ENCODE measurements at regions not wholly inside any gene's neighbourhood (a gene's known extent, or its start where the extent isn't known, plus 50 kb on each side); places are given as distances from the start of the nearest gene placed in this dataset.

GRCh38 chr20:6450841-6451240, 316.6 kb upstream of the BMP2 start:
- no peak for DNase-seq (ENCODE audit: low read depth in 3 of 3, low spot score in 2 of 3)

DNA sequence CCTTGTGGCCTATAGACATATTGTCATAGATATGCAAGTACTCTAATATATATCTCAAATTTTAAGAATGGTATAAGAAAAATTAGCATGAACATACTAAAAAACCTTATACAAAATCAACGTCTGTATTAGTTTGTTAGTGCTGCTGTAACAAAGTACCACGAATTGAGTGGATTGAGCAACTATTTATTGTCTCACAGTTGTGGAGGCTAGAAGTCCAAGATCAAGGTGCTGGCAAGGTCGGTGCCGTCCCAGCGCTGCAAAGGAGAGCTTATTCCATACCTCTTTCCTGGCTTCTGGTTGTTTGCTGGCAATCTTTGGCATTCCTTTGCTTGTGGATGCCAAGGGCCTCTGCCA, 317.6 kb upstream of the FERMT1 start:
- no peak for DNase-seq (ENCODE audit: low read depth in 3 of 3, low spot score in 2 of 3)

DNA sequence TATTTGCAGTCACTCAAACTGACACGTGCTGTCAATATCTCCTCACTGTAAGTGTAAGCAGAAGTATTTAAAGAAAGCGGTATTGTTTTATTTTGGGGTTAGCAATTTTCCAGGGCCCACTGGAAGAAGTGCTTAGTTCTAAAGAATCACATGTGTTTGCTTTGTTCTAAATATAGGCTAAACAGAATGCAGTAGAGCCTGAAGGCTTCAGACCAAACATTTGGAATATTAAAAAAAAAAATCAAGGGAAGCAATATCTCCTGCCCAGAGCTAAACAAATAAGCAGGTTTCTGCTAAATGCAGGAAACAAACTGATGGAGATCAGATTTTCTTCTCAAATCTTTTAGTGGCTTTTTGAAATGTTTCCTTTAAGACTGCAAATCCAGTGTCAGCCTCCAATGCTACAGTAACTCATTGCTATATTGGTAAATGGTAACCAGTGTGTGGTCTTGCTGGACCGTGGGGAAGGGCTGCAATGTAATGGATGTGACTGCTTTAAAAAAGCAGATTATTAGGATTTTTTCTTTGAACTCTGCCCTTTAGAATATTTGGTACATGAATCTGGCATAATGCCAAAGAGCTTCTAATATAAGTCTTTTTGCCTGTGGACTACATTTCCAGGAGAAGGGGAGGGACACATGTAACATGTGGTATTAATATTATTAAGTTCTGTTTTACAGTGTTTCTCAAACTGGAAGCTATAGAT, 317.1 kb upstream of the FERMT1 start:
- no peak for DNase-seq (ENCODE audit: low read depth in 3 of 3, low spot score in 2 of 3)

DNA sequence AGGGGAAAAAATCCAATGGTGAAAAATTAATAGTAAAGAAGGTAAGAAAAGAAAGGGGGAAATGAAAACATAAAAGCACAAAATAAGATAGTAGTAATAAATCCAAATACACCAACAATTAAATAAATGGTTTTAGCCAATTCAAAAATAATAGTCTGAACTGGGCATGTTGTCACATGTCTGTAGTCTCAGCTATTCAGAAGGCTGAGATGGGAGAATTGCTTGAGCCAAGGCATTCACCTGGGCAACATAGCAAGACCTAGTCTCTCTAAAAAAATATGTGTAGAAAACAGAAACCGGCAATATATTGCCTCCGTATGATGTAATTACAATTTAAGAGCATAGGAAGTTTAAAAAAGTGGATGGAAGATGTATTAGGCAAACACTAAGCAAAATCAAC, 311.3 kb upstream of the FERMT1 start:
- no peak for DNase-seq (ENCODE audit: low read depth in 3 of 3, low spot score in 2 of 3)

DNA sequence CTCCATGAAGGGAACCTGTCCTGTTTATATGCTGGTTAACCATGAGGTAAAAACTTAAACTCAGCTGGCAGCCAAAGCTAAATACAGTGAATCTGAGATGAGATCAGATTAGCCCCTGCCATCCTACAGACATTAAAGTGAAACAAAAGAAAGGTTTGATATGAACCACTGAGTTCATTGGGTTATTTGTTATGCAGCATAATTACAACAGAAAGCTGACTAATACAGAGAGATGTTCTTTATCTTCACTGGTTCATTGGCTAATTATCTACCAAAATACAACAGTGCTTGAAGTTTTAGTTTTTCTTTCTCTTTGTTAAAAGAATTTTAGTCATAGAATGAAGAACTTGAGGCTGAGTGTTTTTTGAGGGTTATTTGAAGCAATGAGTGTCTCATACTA, 307.6 kb upstream of the FERMT1 start:
- no peak for DNase-seq (ENCODE audit: low read depth in 3 of 3, low spot score in 2 of 3)

DNA sequence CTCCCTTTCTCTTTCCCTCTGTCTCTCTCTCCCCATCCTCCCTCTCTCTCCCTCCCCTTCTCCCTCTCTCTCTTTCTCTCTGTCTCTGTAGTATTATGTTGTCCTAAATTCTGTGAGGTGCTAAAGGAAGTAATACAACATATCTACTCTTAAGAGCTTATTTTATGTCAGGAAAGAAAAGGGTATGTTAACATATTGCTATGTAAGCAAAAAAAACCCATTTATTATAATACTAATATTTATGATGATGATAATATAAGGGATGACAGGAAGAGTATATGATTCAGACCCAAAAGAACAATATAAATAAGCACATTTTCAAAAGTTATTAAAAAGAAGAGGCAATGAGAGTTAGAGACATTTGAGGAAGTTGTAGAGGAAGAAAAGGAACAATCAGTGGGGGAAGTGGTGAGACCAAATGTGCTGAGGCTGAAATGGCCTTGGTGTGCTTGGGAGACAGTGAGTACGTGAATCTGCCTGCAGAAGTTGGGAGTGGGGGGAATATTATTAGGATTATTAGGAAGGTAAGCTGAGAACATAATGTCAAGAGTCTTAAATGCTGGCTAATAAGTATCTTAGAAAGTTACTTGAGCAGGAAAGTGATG, 303.6 kb upstream of the FERMT1 start:
- no peak for DNase-seq (ENCODE audit: low read depth in 3 of 3, low spot score in 2 of 3)

DNA sequence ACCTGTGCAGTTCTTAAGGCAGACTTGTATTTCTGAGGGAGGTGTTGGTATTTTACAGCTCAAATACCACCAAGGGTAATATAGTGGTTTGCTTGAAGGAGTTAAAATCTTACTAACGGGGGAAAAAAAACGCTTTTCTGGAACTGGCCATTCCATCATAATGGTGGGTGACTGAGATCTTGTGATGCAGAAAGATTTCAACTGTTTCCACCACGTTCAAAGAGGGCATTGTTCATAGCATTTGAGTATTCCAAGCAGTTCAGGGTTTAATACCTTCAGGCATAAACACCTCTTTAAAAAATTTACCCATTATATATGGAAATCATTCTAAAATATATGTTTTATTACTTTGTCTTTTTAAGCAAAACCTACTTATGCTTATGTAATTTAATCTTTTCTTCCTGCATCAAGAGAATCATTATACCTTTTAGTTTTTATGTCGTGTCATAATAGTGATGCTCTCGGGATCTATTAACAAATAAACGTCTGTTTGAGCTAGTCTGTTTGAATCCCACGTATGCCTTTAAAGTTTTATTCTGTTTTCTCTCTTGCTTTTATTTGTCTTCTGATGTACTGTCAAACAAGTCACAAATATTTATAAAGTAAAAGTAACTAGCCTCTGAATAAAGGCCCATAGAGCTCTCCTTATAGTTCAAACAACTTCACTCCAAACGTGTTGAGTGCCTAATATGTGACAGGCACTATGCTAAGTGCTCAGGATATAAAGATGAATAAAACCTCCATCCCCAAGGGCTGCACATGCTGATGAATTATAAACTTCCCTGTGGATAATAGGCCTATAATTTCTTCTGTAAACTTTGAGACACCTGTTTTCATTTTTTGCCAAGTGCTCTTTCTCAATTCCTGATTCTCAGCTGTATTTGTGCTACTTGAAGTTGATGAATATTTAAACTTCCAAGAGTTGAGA, 298.8 kb upstream of the FERMT1 start:
- no peak for DNase-seq (ENCODE audit: low read depth in 3 of 3, low spot score in 2 of 3)

GRCh38 chr20:6420336-6420735, 297.5 kb upstream of the FERMT1 start:
- DNase-seq (ENCODE audit: low read depth in 3 of 3, low spot score in 2 of 3): no peak

DNA sequence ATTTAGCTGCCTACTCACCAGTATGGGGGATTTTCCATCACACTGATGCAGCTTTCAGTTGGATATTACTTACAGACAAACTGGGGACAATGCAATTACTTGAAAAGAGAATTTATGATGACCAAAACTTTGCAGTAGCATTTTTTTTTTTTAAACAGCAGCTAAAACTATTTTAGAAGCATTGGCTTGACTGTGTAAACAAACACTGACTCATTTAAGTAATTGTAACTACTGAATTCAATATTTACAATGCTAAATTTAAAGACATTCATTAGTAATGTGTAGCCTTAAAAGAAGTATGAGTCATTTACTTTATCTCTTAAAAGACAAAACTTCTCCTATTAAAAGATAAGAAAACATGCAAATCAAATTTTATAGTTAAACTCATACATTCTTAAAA, 295.9 kb upstream of the FERMT1 start:
- no peak for DNase-seq (ENCODE audit: low read depth in 3 of 3, low spot score in 2 of 3)

- no peak for DNase-seq (ENCODE audit: low read depth in 3 of 3, low spot score in 2 of 3)
Measured at GRCh38 chr20:6416371-6416770, 293.5 kb upstream of the FERMT1 start.

GRCh38 chr20:6411651-6412050, 288.8 kb upstream of the FERMT1 start:
- no peak for DNase-seq (ENCODE audit: low read depth in 3 of 3, low spot score in 2 of 3)

- no peak for DNase-seq (ENCODE audit: low read depth in 3 of 3, low spot score in 2 of 3)
Measured at GRCh38 chr20:6410721-6411120, 287.9 kb upstream of the FERMT1 start.

- DNase-seq (ENCODE audit: low read depth in 3 of 3, low spot score in 2 of 3): no peak
Measured at GRCh38 chr20:6407163-6407562, 284.3 kb upstream of the FERMT1 start.

DNA sequence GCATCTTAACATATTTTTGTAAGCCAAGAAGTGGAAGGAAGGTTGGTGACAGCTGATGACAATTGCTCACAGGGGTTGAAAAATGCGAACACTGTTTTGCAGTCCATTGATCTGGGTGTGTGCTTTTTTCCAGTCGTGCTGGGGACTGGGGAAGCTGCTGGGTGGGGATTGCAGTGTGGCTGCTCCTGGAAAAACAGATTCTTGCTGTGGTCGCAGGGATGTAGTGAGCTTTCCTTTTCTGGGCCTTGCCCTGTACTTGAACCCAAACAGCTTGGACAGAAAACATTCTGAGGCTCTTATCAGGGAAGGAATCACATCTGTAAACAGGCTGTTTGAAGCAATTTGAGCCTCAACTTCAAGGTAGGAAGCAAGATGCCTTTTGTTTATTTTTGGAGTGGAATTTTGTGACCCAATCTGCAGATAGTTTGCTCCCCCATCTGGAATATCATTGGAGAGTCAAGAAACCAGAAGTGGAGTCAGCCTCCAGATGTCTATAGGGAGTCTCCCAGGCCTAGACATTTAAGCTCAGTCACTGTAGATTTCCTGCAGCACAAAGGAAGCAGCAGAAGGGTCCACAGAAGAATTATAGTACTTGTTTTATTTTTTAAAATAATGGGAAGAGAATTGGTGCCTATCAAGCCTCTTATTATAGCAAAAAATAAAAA, 279.2 kb upstream of the FERMT1 start:
- no peak for DNase-seq (ENCODE audit: low read depth in 3 of 3, low spot score in 2 of 3)

DNA sequence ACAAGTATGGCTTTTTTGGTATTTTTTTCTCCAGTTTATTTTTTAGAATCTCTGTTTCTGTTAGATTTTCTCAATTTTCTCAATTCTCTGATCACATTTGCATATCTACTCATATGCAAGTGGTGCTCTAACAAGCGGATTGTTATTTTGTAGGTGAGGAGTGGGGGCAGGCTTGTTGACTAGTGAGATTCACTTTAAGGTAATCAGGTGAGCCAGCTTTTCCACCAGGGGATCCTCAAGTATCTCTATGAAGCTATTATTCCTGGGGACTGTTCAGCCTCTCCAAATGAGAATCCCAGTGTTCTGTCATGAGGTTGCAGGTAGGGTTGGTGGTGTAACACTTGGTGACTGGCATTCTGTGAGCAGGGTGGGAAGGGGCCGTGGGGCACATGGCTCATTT, 274.3 kb upstream of the FERMT1 start:
- no peak for DNase-seq (ENCODE audit: low read depth in 3 of 3, low spot score in 2 of 3)

DNA sequence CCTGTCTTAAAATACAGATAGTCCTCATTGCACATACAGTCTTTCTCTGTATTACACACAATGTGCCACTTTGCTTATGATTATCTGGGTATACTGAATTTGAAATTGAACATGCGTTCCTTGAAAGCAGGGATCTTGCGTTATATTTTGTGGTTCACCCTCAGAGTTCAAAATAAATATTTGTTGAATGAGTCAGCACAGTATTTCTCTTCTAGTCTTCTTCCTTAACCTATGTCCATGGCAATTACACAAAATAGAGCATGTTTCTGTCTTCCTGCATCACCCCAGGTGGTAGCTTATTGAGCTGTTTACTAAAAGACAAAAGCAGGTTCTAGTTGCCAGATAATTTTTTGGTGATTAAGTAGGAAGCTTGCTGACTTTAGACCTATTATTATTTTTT, 272.9 kb upstream of the FERMT1 start:
- DNase-seq (ENCODE audit: low read depth in 3 of 3, low spot score in 2 of 3): no peak

DNA sequence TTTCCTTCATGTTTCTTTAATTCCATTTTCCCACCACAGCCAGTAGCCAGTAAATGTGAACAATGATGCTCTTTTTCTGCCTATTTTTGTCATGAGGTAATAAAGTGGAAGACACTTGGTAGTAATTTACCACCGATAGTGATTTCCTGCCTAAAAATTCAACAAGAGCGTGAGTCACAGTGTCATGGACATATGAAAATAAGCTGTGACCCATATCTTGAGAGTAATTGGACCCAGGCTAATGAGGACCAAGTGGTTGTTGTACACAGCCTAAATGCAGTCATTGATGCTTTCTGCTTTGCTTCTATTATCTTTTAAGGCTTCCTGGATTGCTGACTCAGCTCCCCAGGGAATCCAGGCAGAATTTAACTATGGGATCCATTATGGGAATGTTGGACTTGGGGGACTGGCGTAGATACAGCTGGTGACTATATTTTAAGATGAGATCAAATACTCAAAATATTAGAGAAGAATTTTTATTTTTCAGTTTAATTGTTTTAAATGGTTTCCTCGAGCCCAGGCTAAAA, 265.9 kb upstream of the FERMT1 start:
- no peak for DNase-seq (ENCODE audit: low read depth in 3 of 3, low spot score in 2 of 3)

DNA sequence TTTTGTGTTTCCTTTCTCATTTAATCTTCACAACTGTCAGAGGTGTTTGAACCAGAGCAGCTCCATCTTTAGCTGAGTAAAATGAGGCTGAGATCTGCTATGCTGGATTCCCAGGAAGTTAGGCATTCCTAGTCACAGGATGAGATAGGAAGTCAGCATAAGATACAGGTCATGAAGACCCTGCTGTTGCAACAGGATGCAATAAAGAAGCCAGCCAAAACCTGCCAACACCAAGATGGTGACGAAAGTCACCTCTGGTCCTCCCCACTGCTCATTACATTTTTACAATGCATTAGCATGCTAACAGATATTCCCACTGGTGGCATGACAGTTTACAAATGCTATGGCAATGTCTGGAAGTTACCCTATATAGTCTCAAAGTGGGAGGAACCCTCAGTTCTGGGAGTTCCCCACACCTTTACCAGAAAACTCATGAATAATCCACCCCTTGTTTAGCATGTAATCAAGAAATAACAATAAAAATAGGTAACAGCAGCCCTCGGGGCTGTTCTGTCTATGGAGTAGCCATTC, 262.2 kb upstream of the FERMT1 start:
- no peak for DNase-seq (ENCODE audit: low read depth in 3 of 3, low spot score in 2 of 3)

- DNase-seq (ENCODE audit: low read depth in 3 of 3, low spot score in 2 of 3): no peak
Measured at GRCh38 chr20:6384380-6384779, 261.6 kb upstream of the FERMT1 start.

DNA sequence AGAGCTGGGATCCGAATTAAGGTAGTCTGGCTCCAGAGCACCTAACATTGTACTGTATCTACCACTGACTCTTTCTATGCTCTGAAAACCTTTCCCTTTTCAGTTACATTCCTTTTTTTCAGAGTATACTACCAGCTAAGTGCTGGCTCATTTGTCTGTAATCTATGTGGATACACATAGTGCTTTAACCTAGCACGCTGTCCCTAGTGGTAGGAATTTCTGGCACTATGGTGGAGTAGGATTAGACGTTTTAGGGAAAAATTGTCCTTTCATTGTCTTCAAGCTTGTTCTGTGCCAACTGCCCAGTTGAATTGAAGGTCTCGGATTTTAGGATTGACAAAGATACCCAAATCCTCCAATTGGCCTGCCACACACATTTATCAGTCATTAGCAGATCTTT, 259.1 kb upstream of the FERMT1 start:
- no peak for DNase-seq (ENCODE audit: low read depth in 3 of 3, low spot score in 2 of 3)

- DNase-seq (ENCODE audit: low read depth in 3 of 3, low spot score in 2 of 3): no peak
Measured at GRCh38 chr20:6362245-6362644, 239.4 kb upstream of the FERMT1 start.
